Spleen (tissue), 7 donors: ENCODE measurements at regions not wholly inside any gene's neighbourhood (a gene's known extent, or its start where the extent isn't known, plus 50 kb on each side); places are given as distances from the start of the nearest gene placed in this dataset.

ENCODE experiments used
- CTCF ChIP-seq, 11 experiments: fragments of 200-600 bp in 7 of 11; fragments of 450-650 bp in 4 of 11; sonication (generic) in 4 of 11; IDR thresholded peaks in 8 of 11; conservative IDR thresholded peaks in 3 of 11; 1 replicate in 7 of 11; 2 replicates in 4 of 11; pipeline versions ENCODE4 v1.4.0 to v1.8.0; 2016 to 2021; ENCODE audit warnings: antibody characterized with exemption in 11 of 11, inconsistent platforms in 4 of 11, mild to moderate bottlenecking in 1 of 11
- POLR2A ChIP-seq, 3 donors: fragments of 450-650 bp; IDR thresholded peaks; one replicate each; pipeline ENCODE4 v1.5.1; 2017; ENCODE audit warnings: antibody characterized with exemption in 3 of 3, mild to moderate bottlenecking in 1 of 3
- POLR2AphosphoS5 ChIP-seq, 3 donors: sonication (generic); formaldehyde crosslinking; IDR thresholded peaks; one replicate each; pipeline ENCODE4 v1.5.1; 2017; ENCODE audit warnings: antibody characterized with exemption in 3 of 3
- donor health status: DM: no; HTN: no; CAD: no; lungs with moderate emphysema.
- donor health status: DM: no; HTN: no; CAD: no.
- donor health status: DM: no; HTN: no; CAD: no.

- TF ChIP-seq CTCF (IDR thresholded peaks at IDR 0.05 in 8 of 11, conservative IDR thresholded peaks at IDR 0.05 in 3 of 11), result no peak
- TF ChIP-seq POLR2A (IDR thresholded peaks at IDR 0.05), result no peak
- no peak for TF ChIP-seq POLR2AphosphoS5 (IDR thresholded peaks at IDR 0.05)
Observed at GRCh38 chr9:1355656-1356055, 305.5 kb downstream of the DMRT2 start.
